ENCODE measurements at regions not wholly inside any gene's neighbourhood (a gene's known extent, or its start where the extent isn't known, plus 50 kb on each side); places are given as distances from the start of the nearest gene placed in this dataset.
A peak's percentile ranks its signal among the peaks of the same experiment; 100 is the strongest.

GRCh38 chr15:87572381-87572910, 684.1 kb downstream of the NTRK3 start:
- Histone ChIP-seq H3K27ac (ENCODE audit: low read depth) (no peak overlapping the region), H3K79me2 (replicated peaks; ENCODE audit: insufficient read depth) (no peaks in the 10 kb centered on the region), H3K4me2 (no peak overlapping the region), H3K27me3 (ENCODE audit: insufficient read depth) (no peaks in the 10 kb centered on the region), H2AFZ (no peak overlapping the region), H3K9me2 (ENCODE audit: insufficient read depth) (no peaks in the 10 kb centered on the region), H3K4me3 (no peak overlapping the region), H4K20me1 (replicated peaks; ENCODE audit: insufficient read depth) (no peaks in the 10 kb centered on the region), H3K4me1 (ENCODE audit: insufficient read depth) (no peaks in the 10 kb centered on the region), H3K36me3 (ENCODE audit: insufficient read depth) (no peaks in the 10 kb centered on the region), H3F3A (replicated peaks; ENCODE audit: low read depth) (no peaks in the 10 kb centered on the region)
- Mint-ChIP-seq H3K9me3 (no peaks in the 10 kb centered on the region), H3K4me1 (no peaks in the 10 kb centered on the region), H3K4me3 (no peak overlapping the region), H3K27ac (no peak overlapping the region), H3K27me3 (ENCODE audit: insufficient read depth, low read depth, poor library complexity) (peaks cover 3% of the 10 kb centered on the region), H3K36me3 (ENCODE audit: low read depth) (no peaks in the 10 kb centered on the region)
- ATAC-seq (no peak), DNase-seq (ENCODE audit: low spot score) (peak; percentile 29)
- TF ChIP-seq CREB1 (CRISPR knock-in tag; IDR thresholded peaks at IDR 0.05; ENCODE audit: low read depth): no peak
- TF ChIP-seq REST (IDR thresholded peaks at IDR 0.05; ENCODE audit: unreplicated experiment): no peak
- TF ChIP-seq ZNF462 (CRISPR knock-in tag; IDR thresholded peaks at IDR 0.05): no peak
- no peak for TF ChIP-seq CTCF (conservative IDR thresholded peaks at IDR 0.05; ENCODE audit: low read depth in 2 of 2)
- TF ChIP-seq ZNF114 (CRISPR knock-in tag; IDR thresholded peaks at IDR 0.05): no peak
- no peak for TF ChIP-seq ETS1 (IDR thresholded peaks at IDR 0.05)
